EH (cell line): ENCODE measurements at regions not wholly inside any gene's neighbourhood (a gene's known extent, or its start where the extent isn't known, plus 50 kb on each side); places are given as distances from the start of the nearest gene placed in this dataset.

Source experiments
- DNase-seq: peaks from one replicate; pipeline ENCODE4 v3.0.0-alpha.2; 2015; ENCODE audit warnings: low read depth

DNA sequence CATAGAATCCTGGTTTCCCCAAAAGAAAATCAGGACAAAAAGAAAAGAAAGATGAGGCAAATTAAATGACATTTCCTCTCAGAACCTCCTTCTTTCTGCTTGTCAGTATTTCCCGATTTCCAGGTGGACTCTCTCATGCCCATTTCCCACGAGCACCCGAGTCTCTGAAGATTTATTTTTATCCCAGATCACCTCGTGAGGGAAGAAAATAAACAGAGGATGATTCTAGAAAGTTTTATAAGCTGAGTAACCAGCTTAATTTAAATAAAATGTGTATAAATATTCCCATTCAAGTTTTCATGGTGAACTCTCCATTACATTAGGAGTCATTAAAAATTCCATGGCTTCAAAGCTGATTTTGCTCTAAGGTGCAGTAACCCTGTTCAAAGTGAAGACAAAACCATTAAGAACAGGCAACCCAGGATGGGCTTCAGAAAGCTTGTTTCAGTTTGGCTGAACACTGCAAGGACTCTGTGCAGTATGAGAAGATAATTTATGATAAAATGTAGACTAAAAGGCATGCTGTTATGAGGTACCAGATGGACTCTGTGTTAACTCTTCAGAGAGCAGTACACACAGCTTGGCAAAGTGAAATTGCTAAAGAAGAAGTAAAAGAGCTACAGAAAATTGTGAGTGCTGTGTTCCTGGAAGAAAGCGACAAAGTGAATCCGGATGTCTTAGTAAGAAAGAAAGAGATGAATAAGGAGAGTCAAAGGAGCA lies 521.3 kb upstream of the LRRN3 start:
- DNase-seq, result peak; percentile 67

- DNase-seq, result peak; percentile 94
Measured at GRCh38 chr7:110573862-110574528, 516.9 kb upstream of the LRRN3 start.

- no peak for DNase-seq
Measured at GRCh38 chr7:110587294-110587693, 503.6 kb upstream of the LRRN3 start.

GRCh38 chr7:110590415-110590814 lies 500.5 kb upstream of the LRRN3 start:
- DNase-seq, result no peak

DNA sequence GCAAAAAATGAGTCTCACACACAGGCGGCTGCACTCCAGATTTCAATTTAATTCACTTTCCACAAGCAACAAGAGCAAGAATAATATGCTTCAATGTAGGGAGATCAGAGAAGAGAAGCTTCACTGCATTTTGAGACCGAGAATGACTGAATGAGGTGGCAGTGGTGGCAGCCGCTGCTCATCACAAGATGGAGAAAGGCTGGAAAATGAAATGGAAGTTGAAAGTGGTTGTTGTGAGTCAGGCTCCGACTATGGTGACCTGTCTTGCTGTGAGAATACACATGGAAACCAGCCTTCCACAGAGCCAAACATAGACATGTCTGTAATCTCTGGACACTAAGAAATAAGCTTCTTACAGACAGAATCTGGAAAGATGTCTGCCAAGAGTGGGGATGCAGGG lies 499.6 kb upstream of the LRRN3 start:
- DNase-seq, result peak; percentile 62

- peak; percentile 6 for DNase-seq
Measured at GRCh38 chr7:110592557-110592956, 498.4 kb upstream of the LRRN3 start.

DNA sequence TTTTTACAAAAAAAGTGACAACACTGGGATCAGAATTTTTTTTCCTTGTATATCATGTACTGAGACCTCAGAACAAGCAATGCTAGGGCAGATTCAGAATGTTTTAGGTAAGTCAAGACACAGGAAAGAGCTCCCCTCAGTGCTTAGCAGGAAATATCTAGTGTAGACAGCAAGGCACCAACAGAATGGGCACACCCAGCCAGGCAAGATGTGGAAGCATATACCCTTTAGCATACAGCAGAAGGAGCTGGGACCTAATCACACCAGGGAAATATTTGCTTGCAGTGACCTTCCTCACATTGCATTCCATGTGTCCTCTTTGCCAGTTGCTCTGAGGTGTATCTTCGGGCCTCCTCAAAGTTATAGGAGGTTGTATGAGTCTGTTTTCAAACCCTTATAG lies 497.6 kb upstream of the LRRN3 start:
- DNase-seq, result no peak

DNA sequence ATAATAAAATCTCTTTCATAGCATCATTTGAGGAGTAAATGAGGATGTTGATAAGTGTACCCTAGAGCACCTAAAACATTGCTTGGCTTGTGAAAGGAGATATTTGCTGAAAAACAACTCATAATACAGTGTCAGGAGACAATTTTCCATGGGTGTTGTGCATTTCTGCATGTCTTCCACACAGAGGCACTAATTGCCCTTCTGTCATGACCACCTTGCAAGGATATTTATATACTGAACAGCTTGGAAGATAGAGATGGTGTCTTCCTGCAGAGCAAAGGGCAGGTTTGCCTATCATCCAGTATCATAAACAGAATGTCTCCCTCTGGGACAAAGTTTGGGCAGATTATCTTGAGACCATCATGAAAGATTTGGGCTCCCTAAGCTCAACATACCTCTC lies 495.2 kb upstream of the LRRN3 start:
- peak; percentile 12 for DNase-seq

DNA sequence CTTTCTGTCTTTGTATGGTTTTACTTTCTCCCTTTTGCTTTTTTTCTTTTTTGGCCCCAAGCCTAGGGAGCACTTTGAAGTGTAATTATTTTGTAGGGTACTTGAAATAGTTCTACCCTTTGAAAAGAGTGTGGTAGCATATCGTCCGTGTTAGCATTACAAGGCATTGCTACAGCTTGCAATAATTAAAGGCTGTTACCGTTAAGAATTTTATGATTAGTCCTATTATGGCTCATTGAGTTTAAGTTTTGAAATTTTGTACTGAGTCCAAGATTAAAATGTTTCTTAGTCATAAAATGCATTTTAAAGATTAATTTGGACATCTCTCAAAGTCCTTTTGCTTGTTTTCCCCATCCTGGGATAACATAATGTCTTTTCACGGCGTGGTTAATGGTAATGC lies 490.0 kb upstream of the LRRN3 start:
- DNase-seq, result peak; percentile 71

- DNase-seq, result no peak
Measured at GRCh38 chr7:110601710-110602109, 489.2 kb upstream of the LRRN3 start.

DNA sequence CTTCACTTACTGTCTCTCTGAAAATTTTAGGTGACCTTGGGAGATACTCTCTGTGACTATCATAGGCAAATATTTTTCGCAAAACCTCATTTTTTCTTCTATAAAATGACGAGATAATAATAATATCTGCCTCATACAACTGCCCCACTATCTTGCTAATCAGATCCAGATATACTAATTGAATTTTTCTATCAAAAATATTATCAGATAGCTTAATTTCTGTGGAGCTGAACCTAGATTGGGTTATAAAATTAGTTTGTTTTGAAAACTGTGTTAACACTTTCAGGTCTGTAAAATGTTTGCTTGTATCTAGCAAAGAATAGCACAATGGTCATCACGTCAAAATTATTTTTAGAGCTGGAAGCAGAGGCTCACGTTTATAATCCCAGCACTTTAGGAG lies 486.7 kb upstream of the LRRN3 start:
- DNase-seq, result no peak

DNA sequence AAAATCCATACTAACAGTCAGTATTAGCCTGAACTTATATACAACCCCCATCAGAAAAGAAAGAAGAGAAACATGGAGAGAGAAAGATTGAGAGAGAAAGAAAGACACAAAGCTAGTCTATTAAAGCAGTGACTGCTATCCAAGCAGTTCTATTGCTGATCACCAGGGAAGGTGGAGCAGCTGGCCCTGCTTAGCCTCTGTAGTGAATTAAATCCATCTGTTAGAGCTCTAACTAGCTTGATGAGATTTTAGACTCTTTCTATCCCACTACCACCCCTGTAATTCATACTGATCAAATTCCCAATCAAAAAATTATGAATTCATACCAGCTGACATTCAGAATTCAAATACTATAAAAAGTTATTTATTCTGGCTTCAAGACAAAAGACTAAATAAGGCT lies 486.0 kb upstream of the LRRN3 start:
- no peak for DNase-seq

GRCh38 chr7:110607050-110607857 lies 483.7 kb upstream of the LRRN3 start:
- DNase-seq, result no peak

DNA sequence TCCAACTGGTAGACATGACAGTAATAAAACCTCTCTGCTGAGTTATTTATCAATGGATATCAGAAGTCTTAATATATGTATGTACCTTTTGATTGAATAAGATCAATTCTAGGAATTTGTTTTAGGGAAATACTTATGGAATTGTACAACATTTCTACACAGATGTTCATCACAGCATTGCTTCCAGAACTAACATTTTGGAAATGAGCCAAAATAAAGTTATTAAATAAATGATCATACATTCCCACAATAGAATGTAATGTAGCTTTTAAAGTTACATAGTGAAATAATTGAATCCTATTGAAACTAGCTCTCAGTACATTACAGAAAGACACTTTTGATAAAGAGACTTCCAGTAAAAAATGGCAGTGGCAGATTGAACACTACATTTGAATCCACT lies 481.6 kb upstream of the LRRN3 start:
- no peak for DNase-seq

DNA sequence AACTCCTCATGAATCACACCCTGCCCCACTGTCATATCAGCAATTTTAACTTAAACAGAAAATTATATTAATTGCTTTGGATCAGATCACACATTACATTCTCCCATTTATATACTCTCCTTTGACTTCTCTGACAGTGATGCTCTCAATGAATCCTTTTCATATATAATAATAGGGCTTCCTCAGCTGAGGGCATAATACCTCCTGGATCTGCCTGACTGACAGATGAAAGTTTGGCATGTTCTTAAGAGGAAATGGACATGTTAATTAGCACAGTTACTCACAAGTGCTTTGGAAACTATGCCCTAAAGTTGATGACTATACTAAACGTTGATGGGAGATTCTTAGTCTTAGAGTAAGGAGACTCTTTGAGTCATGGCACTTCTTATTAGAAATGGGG lies 478.2 kb upstream of the LRRN3 start:
- no peak for DNase-seq
